Panc1 (cell line): ENCODE measurements at regions not wholly inside any gene's neighbourhood (a gene's known extent, or its start where the extent isn't known, plus 50 kb on each side); places are given as distances from the start of the nearest gene placed in this dataset.

Experiments
- ATAC-seq: fragments of 200-7000 bp; cut with Tn5 transposase; 2 replicates; pipeline ENCODE4 v1.9.1; 2020; ENCODE audit warnings: mild to moderate bottlenecking, moderate library complexity
- BruUV-seq: library from RNA; stranded (reverse); fragments of 400-500 nt; replicated peaks from 2 replicates; lab custom pipeline; 2021; lab: Mats Ljungman, UMichigan
- CTCF ChIA-PET: fragments of 300-600 bp; sonication (Branson Sonifier 250); formaldehyde crosslinking; loops from one replicate; lab custom pipeline; 2022; ENCODE audit warnings: antibody characterized with exemption; lab: Charles Lee
- POLR2A ChIA-PET: fragments of 300-600 bp; sonication (Branson Sonifier 250); formaldehyde crosslinking; loops from one replicate; lab custom pipeline; 2022; ENCODE audit warnings: antibody characterized with exemption; lab: Charles Lee
- DNase-seq: peaks from one replicate; pipeline ENCODE4 v3.0.0-alpha.2; 2010; ENCODE audit warnings: low read depth, low spot score
- H3K27ac ChIP-seq: 2 replicates; pipeline ENCODE4 v1.5.1; 2011; ENCODE audit warnings: mild to moderate bottlenecking, low read length, inconsistent platforms
- H3K27me3 ChIP-seq: fragments of 200-500 bp; sonication (Bioruptor generic); 2 replicates; pipeline ENCODE4 v1.6.0; 2014; ENCODE audit warnings: low read length, inconsistent platforms; ENCODE audit not compliant: control insufficient read depth, insufficient read depth
- H3K36me3 ChIP-seq: fragments of 200-500 bp; sonication (Bioruptor generic); 2 replicates; pipeline ENCODE4 v1.5.1; 2014; ENCODE audit warnings: inconsistent platforms, mild to moderate bottlenecking, low read length, moderate library complexity; ENCODE audit not compliant: control insufficient read depth, insufficient read depth
- H3K4me1 ChIP-seq: 2 replicates; pipeline ENCODE4 v1.5.1; 2011; ENCODE audit warnings: inconsistent platforms, mild to moderate bottlenecking, low read length, moderate library complexity; ENCODE audit not compliant: control insufficient read depth, insufficient read depth
- H3K4me3 ChIP-seq, 2 experiments: 2 replicates each; pipeline ENCODE4 v1.5.1; 2011 to 2012; ENCODE audit warnings: low read depth in 2 of 2, low read length in 2 of 2, mild to moderate bottlenecking in 2 of 2, inconsistent platforms in 1 of 2, moderate library complexity in 1 of 2
- H3K9me3 ChIP-seq: fragments of 200-500 bp; sonication (Bioruptor generic); 2 replicates; pipeline ENCODE4 v1.5.1; 2014; ENCODE audit warnings: low read depth, mild to moderate bottlenecking, inconsistent platforms, low read length, moderate library complexity; ENCODE audit not compliant: control insufficient read depth, insufficient read depth
- POLR2AphosphoS5 ChIP-seq: IDR thresholded peaks from 2 replicates; pipeline ENCODE4 v1.6.1; 2012; ENCODE audit warnings: mild to moderate bottlenecking, low read depth, low read length, moderate library complexity
- SIN3A ChIP-seq: IDR thresholded peaks from 2 replicates; pipeline ENCODE4 v1.6.1; 2012; ENCODE audit warnings: low read depth, mild to moderate bottlenecking, low read length, moderate library complexity, borderline replicate concordance; ENCODE audit not compliant: insufficient read depth
- in situ Hi-C: cut with HindIII; loops from 2 replicates; pipeline ENCODE4 v1.10.0; 2016; ENCODE audit warnings: low sequenced_read_pairs, low pct_unique_long_range_greater_than_20kb
- intact Hi-C: fragments of 100-400 bp; cut with micrococcal nuclease; formaldehyde crosslinking; loops from one replicate; pipeline ENCODE4 v1.10.0; 2022; ENCODE audit not compliant: unreplicated experiment
- TF ChIP-seq, protein P1 (sequence below): fragments of 450-650 bp; IDR thresholded peaks from 2 replicates; pipeline ENCODE4 v1.5.1; 2017; ENCODE audit warnings: mild to moderate bottlenecking
- TF ChIP-seq, protein P2 (sequence below), 2 experiments: IDR thresholded peaks; 2 replicates each; pipeline ENCODE4 v1.6.1; 2011 to 2012; ENCODE audit warnings: low read depth in 2 of 2, control low read depth in 1 of 2, low read length in 1 of 2, mild to moderate bottlenecking in 1 of 2, moderate library complexity in 1 of 2; ENCODE audit not compliant: insufficient read depth in 1 of 2

DNA sequence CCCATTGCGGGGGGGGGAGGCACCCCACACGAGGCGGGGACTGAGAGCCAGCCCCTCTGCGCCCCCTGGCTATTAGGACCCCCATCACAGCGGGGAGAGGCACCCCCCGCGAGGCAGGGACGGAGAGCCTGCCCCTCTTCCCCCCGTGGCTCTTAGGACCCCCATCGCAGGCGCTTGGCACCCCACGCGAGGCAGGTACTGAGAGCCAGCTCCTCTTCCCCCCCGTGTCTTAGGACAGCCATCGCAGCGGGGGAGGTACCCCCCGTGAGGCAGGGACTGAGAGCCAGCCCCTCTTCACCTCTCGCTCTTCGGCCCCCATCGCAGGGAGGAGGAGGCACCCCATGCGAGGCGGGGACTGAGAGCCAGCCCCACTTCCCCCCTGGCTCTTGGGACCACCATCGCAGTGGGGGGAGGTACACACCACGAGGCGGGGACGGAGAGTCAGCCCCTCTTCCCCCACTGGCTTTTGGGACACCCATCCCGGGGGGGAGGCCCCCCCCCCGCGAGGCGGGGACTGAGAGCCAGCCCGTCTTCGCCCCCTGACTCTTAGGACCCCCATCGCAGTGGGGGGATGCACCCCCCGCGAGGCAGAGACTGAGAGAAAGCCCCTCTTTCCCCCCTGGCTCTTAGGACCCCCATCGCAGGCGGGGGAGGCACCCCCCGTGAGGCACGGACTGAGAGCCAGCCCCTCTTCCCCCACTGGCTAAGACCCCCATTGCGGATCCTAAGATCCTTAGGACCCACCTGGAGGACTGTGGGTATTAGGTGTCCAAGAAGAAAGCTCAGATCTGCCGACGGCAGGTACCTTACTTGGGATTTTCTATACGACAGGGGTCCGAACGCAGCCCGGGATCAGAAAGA, 198.6 kb upstream of the PZP start:
- H3K4me3 ChIP-seq = no peak overlapping the region
- in situ Hi-C loops (no loop called here), intact Hi-C loops (no loop called here)
- BruUV-seq = no TSS peak
- ATAC-seq = no peak
- no peaks in the 10 kb centered on the region for H3K9me3 ChIP-seq
- no peak overlapping the region for H3K27ac ChIP-seq
- no peaks in the 10 kb centered on the region for H3K27me3 ChIP-seq
- H3K4me1 ChIP-seq = no peaks in the 10 kb centered on the region
- ChIA-PET POLR2A (no interaction called here), CTCF (no interaction called here)
- no peaks in the 10 kb centered on the region for H3K36me3 ChIP-seq
- DNase-seq = no peak
- TF ChIP-seq, protein P1, sequence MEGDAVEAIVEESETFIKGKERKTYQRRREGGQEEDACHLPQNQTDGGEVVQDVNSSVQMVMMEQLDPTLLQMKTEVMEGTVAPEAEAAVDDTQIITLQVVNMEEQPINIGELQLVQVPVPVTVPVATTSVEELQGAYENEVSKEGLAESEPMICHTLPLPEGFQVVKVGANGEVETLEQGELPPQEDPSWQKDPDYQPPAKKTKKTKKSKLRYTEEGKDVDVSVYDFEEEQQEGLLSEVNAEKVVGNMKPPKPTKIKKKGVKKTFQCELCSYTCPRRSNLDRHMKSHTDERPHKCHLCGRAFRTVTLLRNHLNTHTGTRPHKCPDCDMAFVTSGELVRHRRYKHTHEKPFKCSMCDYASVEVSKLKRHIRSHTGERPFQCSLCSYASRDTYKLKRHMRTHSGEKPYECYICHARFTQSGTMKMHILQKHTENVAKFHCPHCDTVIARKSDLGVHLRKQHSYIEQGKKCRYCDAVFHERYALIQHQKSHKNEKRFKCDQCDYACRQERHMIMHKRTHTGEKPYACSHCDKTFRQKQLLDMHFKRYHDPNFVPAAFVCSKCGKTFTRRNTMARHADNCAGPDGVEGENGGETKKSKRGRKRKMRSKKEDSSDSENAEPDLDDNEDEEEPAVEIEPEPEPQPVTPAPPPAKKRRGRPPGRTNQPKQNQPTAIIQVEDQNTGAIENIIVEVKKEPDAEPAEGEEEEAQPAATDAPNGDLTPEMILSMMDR = no peak
- TF ChIP-seq SIN3A (no peak), POLR2AphosphoS5 (no peak)
- TF ChIP-seq, protein P2, sequence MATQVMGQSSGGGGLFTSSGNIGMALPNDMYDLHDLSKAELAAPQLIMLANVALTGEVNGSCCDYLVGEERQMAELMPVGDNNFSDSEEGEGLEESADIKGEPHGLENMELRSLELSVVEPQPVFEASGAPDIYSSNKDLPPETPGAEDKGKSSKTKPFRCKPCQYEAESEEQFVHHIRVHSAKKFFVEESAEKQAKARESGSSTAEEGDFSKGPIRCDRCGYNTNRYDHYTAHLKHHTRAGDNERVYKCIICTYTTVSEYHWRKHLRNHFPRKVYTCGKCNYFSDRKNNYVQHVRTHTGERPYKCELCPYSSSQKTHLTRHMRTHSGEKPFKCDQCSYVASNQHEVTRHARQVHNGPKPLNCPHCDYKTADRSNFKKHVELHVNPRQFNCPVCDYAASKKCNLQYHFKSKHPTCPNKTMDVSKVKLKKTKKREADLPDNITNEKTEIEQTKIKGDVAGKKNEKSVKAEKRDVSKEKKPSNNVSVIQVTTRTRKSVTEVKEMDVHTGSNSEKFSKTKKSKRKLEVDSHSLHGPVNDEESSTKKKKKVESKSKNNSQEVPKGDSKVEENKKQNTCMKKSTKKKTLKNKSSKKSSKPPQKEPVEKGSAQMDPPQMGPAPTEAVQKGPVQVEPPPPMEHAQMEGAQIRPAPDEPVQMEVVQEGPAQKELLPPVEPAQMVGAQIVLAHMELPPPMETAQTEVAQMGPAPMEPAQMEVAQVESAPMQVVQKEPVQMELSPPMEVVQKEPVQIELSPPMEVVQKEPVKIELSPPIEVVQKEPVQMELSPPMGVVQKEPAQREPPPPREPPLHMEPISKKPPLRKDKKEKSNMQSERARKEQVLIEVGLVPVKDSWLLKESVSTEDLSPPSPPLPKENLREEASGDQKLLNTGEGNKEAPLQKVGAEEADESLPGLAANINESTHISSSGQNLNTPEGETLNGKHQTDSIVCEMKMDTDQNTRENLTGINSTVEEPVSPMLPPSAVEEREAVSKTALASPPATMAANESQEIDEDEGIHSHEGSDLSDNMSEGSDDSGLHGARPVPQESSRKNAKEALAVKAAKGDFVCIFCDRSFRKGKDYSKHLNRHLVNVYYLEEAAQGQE (IDR thresholded peaks at IDR 0.05; ENCODE audit: insufficient read depth in 1 of 2, low read depth in 2 of 2, low read length in 1 of 2) = no peak

DNA sequence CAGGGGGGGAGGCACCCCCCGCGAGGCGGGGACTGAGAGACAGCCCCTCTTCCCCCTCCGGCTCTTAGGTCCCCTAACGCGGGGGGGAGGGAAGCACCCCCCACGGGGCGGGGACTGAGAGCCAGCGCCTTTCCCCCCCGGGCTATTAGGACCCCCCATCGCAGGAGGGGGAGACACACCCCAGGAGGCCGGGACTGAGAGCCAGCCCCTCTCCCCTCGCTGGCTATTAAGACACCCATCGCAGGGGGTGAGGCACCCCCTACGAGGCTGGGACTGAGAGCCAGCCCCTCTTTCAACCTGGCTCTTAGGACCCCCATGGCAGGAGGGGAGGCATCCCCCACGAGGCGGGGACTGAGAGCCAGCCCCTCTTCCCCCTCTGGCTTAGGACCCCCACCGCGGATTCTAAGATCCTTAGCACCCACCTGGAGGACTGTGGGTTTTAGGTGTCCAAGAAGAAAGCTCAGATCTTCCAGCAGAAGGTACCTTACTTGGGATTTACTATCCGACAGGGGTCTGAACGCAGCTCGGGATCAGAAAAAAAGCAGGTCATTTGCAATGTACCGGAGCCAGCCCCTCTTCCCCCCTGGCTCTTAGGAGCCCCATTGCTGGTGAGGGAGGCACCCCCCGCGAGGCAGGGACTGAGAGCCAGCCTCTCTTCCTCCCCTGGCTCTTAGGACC, 197.8 kb upstream of the PZP start:
- BruUV-seq = no TSS peak
- H3K36me3 ChIP-seq = no peaks in the 10 kb centered on the region
- in situ Hi-C loops (no loop called here), intact Hi-C loops (no loop called here)
- DNase-seq = no peak
- H3K4me1 ChIP-seq = no peaks in the 10 kb centered on the region
- ChIA-PET CTCF (no interaction called here), POLR2A (no interaction called here)
- no peak for ATAC-seq
- TF ChIP-seq, protein P2 (IDR thresholded peaks at IDR 0.05; ENCODE audit: insufficient read depth in 1 of 2, low read depth in 2 of 2, low read length in 1 of 2) = no peak
- TF ChIP-seq, protein P1 = no peak
- no peaks in the 10 kb centered on the region for H3K9me3 ChIP-seq
- no peak overlapping the region for H3K27ac ChIP-seq
- H3K4me3 ChIP-seq = no peak overlapping the region
- H3K27me3 ChIP-seq = no peaks in the 10 kb centered on the region
